DMS153 treated with DMSO at 0.1 percent for 48 hours (cell line): ENCODE measurements at regions not wholly inside any gene's neighbourhood (a gene's known extent, or its start where the extent isn't known, plus 50 kb on each side); places are given as distances from the start of the nearest gene placed in this dataset.

Experiments
- DNase-seq: peaks from one replicate; lab custom pipeline; 2025; ENCODE audit not compliant: unreplicated experiment; lab: John Stamatoyannopoulos, UW

DNA sequence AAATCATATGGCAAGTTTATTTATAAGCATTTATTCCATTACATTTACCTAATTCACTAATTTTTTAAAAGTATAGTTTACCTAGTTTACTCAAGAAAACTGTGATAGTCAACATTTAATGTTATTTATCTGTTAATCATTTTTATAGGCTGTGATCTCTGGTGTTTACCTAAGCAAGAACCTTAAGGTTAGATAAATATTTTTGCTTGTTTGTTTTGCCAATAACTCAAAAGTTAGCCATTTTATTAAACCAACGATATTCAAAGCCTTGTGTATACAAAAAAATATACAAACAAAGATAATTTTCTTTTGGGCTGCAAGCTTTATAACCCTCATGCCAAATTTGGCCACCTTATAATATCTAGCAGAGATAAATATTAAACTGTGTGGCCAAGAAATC lies 157.3 kb downstream of the SLCO1B3 start:
- DNase-seq = no peak

DNA sequence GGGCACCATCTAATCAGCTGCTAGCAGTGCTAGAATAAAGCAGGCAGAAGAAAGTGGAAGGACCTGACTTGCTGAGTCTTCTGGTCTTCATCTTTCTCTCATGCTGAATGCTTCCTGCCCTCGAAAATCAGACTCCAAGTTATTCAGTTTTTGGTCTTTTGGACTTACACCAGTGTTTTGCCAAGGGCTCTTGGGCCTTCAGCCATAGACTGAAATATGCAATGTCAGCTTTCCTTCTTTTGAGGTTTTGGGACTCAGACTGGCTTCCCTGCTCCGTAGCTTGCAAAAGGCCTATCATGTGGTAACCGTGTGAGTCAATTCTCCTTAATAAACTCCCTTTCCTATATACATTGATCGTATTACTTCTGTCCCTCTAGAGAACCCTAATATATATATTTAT lies 159.3 kb downstream of the SLCO1B3 start:
- no peak for DNase-seq

DNA sequence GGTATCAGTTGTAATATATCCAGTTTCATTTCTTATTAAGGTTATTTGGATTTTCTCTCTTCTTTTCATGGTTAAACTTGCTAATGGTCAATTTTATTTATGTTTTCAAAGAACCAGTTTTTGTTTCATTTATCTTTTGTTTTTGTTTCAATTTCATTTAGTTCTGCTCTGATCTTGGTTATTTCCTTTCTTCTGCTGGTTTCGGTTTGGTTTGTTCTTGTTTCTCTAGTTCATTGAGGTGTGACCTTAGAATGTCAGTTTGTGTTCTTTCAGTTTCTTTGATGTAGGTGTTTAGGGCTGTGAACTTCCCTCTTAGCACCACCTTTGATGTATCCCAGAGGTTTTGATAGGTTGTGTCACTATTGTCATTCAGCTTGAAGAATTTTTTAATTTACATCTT lies 145.6 kb upstream of the SLCO1B1 start:
- no peak for DNase-seq

DNA sequence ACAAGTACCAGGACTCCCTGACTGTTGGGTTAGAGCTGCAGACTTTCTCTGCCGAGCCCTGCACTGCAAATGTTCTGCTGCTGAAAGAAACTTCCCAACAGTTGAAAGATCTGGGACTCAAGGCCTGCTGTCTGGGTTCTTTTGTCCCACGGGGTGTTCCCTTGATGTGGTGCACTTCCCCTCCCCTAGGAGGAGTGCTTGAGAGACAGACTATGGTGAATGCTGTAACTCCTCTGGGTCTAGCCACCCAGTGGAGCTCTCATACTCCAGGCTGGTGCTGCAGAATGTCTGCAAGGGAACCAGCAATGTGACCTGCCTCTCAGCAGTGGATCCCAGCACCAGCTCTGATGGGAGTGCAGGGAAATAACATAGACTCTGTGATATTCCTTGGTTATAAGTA lies 129.2 kb upstream of the SLCO1B1 start:
- DNase-seq = no peak

DNA sequence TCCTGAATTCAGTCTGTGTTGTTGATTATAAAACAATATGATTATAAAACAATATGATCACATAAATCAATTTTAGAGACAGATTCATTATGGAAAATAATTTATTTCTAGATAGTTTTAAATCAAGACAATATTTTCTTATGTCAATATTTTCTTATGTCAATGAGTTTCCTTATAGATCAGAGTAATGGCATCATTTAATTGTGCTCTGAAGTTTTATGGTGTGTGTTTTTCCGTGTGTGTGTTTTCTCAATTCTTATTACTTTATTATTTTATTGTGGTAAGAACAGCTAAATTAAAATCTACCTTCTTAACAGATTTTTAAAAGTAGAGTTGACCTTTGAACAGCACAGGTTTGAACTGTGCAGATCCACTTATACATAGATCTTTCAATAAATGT lies 105.3 kb upstream of the SLCO1B1 start:
- DNase-seq = no peak

DNA sequence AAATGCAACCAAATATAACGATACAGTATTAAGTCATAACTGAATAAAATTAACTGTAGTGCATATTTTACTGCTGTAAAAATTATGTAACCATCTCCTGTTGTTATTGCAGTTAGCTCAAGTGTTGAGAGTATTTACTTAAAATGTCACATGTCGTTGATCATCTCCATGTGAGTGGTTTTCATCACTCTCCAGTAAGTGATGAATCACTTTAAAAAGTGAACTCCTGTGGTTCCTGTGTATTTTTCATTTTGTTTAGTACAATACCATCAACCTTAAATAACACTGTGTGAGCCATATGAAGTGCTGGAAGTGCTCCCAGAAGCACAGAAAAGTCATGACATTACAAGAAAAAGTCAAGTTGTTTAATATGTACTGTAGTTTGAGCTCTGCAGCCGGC lies 104.7 kb upstream of the SLCO1B1 start:
- DNase-seq = peak; percentile 80

DNA sequence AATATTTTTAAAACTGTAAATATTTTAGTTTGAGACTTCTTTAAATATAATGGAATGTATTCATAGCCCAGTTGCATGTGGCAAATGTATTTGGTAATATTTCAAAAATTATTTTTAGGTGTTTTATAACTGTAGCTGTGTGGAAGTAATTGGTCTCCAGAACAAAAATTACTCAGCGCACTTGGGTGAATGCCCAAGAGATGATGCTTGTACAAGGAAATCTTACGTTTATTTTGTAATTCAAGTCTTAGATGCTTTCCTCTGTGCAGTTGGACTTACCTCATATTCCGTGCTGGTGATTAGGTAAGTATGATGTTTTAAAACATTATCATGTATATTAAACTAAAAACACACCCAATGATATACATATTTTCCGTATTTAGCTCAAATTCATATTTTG lies 76.7 kb upstream of the SLCO1B1 start:
- no peak for DNase-seq

DNA sequence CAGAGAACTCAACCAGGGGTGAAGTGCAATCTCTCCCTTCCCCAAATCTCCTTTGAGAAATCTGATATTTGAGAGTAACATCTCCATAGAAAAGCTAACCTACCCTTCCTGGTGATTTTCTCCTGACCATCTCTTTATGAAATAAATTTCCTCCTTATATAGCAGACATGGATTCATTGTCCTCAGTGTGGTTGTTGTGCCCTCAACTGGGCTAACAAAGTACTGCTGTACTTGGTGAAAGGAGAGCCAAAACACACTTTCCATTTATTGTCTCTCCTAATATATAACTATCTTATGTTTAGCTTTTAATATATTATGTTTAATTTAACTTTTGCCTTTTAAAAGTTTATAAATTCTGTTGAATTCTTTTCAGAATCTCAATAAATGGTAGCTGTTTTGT lies 65.1 kb upstream of the SLCO1B1 start:
- peak; percentile 18 for DNase-seq

DNA sequence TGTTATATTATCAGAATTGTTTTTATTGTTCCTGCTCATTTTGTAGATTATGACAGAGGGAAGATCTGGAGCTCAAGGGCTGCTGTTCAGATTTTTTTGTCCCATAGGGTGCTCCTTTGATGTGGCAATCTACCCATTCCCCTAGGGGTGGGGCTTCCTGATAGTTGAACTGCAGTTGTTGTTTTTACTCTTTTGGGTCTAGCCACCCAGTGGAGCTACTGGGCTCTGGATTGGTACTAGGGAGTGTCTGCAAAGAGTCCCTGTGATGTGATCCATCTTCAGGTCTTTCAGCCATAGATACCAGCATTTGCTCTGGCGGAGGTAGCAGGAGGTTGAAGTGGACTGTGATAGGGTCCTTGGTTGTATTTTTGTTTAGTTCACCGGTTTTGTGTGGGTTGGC lies 57.9 kb upstream of the SLCO1B1 start:
- no peak for DNase-seq

DNA sequence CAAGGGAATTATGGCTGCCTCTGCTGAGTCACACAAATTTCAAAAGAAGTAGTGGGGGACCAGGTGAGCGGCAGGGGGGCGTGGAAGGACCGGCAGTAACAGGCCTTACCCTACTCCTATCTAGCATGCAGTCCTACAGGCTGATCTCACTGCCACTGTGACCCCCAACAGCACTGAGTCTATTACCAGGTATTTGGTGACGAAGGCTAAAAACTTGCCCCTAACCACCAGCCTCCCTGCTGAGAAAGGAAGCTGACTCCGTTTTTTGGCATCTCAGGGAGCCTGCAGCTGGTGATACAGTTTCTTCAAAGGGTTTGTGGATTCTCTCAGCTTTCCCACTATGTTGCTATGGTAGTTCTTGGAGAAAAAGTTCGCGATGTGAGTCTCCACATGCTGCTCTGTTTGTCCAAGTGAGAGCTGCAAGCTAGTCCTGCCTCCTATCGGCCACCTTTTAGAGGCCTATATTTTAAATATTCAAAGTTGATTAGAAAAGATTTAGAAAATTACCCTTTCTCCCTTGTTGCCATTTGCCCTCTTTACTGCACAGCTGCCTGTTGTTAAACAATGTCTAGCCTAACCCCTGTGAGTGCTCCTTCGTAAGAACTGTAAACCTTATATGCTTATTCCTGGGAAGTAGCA lies 57.1 kb upstream of the SLCO1B1 start:
- no peak for DNase-seq
